LNCAP (cell line): ENCODE measurements at regions not wholly inside any gene's neighbourhood (a gene's known extent, or its start where the extent isn't known, plus 50 kb on each side); places are given as distances from the start of the nearest gene placed in this dataset.

Source experiments
- TF ChIP-seq, protein P1 (sequence below): fragments of 450-650 bp; IDR thresholded peaks from 2 replicates; pipeline ENCODE4 v1.5.1; 2017; ENCODE audit warnings: mild to moderate bottlenecking

DNA sequence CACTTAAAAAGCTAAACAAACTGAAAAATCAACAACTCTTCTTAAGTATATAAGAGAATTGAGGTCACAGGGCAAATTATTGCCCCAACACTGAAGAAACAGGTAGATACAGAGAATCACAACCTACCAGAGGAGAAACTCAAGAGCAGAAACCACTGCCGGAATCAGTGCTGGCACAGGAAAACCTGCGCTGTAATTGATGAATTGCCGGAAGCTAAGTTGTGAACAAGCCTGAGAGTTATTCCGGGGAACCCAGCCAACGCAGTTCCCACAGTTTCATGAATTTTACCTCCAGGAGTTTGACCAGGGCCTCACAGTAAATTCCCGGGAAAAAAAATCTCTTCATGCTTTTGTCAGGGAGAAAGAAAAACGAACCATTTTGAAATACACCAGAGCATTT lies 657.1 kb upstream of the BRINP3 start:
- TF ChIP-seq, protein P1, sequence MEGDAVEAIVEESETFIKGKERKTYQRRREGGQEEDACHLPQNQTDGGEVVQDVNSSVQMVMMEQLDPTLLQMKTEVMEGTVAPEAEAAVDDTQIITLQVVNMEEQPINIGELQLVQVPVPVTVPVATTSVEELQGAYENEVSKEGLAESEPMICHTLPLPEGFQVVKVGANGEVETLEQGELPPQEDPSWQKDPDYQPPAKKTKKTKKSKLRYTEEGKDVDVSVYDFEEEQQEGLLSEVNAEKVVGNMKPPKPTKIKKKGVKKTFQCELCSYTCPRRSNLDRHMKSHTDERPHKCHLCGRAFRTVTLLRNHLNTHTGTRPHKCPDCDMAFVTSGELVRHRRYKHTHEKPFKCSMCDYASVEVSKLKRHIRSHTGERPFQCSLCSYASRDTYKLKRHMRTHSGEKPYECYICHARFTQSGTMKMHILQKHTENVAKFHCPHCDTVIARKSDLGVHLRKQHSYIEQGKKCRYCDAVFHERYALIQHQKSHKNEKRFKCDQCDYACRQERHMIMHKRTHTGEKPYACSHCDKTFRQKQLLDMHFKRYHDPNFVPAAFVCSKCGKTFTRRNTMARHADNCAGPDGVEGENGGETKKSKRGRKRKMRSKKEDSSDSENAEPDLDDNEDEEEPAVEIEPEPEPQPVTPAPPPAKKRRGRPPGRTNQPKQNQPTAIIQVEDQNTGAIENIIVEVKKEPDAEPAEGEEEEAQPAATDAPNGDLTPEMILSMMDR = no peak

DNA sequence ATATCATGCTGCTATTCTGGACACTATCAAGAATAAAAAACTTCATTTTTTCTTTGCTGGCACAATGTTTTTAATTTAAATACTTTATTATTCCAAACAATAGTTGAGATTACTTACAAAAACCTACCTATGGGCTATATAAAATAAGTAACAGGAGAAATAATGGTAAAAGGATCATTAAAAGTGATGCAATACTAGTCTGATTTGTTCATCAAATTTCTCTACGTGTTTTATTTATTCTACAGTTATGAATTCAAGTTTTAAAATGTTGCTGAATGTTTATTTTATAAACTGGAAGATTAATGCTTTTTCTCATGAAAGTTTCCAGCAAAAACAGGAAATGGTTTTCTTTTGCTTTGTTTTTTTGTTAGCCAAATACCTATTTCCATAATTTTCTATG lies 662.4 kb upstream of the BRINP3 start:
- TF ChIP-seq, protein P1 = no peak

DNA sequence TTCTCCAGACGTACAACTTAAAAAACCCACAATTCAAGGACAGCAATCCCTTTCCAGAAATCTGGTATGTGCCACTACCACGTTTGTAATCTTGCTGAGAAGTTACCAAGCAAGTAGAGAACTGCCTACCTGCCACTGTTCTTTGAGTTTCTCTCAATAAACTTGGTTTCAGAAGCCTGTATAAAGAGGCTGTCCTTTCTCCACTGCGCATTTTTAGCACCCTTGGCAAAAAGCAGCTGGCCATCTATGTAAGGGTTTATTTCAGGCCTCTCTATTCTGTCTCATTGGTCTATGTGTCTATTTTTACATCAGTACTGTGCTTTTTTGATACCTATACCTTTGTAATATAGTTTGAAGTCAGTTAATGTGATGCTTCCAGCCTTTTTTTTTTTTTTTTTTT lies 665.1 kb upstream of the BRINP3 start:
- TF ChIP-seq, protein P1 = no peak

DNA sequence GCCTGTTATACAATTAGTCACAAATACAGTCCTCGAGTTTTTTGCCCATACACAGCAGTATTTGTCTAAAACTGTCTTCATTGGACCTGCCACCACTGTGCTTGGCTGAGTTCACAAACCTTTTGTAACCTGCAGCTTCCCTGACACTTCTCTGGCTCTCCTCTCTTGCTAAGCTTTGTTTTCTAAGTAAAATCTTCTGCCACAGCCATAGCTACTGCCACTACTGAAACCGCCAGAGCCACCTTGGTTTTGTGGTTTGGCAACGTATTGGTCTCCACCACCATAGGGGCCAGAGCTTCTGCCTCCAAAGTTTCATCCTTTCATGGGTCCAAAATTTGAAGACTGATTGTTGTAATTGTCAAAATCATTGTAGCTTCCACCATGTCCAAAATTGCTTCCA lies 668.2 kb upstream of the BRINP3 start:
- TF ChIP-seq, protein P1 = no peak

DNA sequence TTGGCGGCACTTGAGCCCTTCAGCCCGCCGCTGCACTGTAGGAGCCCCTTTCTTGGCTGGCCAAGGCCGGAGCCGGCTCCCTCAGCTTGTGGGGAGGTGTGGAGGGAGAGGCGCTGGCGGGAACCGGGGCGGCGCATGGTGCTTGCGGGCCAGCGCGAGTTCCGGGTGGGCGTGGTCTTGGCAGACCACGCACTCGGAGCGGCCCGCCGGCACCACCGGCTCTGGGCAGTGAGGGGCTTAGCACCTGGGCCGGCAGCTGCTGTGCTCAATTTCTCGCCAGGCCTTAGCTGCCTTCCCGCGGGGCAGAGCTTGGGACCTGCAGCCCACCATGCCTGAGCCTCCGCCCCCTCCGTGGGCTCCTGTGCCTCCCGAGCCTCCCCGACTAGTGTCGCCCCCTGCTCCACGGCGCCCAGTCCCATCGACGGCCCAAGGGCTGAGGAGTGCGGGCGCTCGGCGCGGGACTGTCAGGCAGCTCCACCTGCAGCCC lies 673.7 kb upstream of the BRINP3 start:
- TF ChIP-seq, protein P1 = no peak

DNA sequence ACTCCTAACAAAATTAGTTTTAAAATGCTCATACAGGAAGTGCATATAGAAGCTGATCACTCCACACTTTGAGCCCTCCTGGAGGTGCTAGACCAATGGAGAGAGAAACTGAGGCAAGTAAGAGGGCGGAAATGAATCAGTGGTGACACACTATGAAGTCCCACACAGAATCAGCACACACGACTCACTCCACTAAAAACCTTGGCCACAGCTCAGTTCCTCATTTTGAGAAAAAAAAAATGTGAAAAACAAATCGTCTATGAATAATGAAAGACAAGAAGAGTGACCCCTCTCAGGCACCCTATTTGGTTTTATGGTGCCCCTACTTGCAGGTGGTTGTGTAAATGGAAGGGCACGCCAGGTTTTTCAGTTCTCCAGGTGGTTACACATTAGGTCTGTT lies 675.1 kb upstream of the BRINP3 start:
- TF ChIP-seq, protein P1 = no peak

DNA sequence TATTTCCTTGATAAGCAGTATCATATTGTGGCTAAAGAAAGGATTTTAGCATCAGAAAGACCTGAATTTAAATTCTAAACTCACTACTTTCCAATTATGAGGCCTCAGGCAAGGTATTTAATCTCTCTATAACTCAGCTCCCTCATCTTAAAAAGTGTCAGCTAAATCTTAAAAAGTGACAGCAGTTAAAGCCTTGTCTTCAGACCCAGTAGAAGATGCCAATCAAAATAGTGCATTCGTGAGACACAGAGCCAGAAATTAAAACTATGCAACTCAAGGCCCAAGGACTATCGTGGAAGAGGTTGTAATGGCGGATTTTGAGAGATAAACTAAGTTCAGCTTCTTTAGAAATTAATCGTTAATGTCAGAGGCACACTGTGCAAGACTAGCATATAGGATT lies 677.5 kb upstream of the BRINP3 start:
- TF ChIP-seq, protein P1 = no peak

DNA sequence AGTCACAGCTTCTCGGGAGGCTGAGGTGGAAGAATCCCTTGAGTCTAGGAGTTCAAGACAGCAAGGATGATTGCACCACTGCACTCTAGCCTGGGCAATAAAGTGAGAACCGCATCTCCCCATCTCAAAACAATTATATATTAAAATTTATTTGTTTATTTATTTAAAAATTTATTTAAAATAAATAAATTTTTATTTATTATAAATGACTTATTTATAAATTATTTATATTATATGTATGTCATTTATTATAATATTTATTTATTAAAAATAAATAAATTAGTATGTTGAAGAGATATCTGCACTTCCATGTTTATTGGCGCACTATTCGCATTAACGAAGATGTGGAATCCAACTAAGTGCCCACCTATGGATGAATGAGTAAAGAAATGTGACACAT lies 683.2 kb upstream of the BRINP3 start:
- TF ChIP-seq, protein P1 = no peak
